CD14-positive monocyte (primary cell): ENCODE measurements at regions not wholly inside any gene's neighbourhood (a gene's known extent, or its start where the extent isn't known, plus 50 kb on each side); places are given as distances from the start of the nearest gene placed in this dataset.

Experiments used
- DNase-seq, 3 donors: peaks; one replicate each; pipeline ENCODE4 v3.0.0-alpha.2; 2011 to 2022
- H2AFZ ChIP-seq: 2 replicates; pipeline ENCODE4 v1.6.0; 2012; ENCODE audit warnings: mild to moderate bottlenecking, low read depth, low read length, inconsistent platforms; ENCODE audit not compliant: insufficient read depth, poor library complexity, severe bottlenecking
- H3K27ac ChIP-seq, 2 donors: 1 replicate in 1 of 2; 2 replicates in 1 of 2; pipeline ENCODE4 v1.5.1; 2012 to 2013; ENCODE audit warnings: low read length in 2 of 2, control low read depth in 1 of 2, inconsistent platforms in 1 of 2, low read depth in 1 of 2, mild to moderate bottlenecking in 1 of 2
- H3K27me3 ChIP-seq, 2 donors: one replicate each; pipeline versions ENCODE4 v1.6.0 to v1.6.1; 2011 to 2013; ENCODE audit warnings: low read length in 2 of 2; ENCODE audit not compliant: control insufficient read depth in 2 of 2, insufficient read depth in 2 of 2
- H3K36me3 ChIP-seq, 2 donors: replicated peaks in 1 of 2; 1 replicate in 1 of 2; 2 replicates in 1 of 2; pipeline versions ENCODE4 v1.5.1 to v1.6.1; 2012 to 2013; ENCODE audit warnings: low read length in 2 of 2, control low read depth in 1 of 2, inconsistent platforms in 1 of 2, mild to moderate bottlenecking in 1 of 2; ENCODE audit not compliant: insufficient read depth in 2 of 2, control insufficient read depth in 1 of 2
- H3K4me1 ChIP-seq, 2 donors: 1 replicate in 1 of 2; 2 replicates in 1 of 2; pipeline versions ENCODE4 v1.5.1 to v1.6.1; 2012 to 2013; ENCODE audit warnings: low read length in 2 of 2, control low read depth in 1 of 2, inconsistent platforms in 1 of 2, mild to moderate bottlenecking in 1 of 2, moderate library complexity in 1 of 2; ENCODE audit not compliant: insufficient read depth in 2 of 2, control insufficient read depth in 1 of 2
- H3K4me2 ChIP-seq: replicated peaks from 2 replicates; pipeline ENCODE3; 2012; ENCODE audit warnings: low read length, moderate library complexity, mild to moderate bottlenecking; ENCODE audit not compliant: poor library complexity, severe bottlenecking; ENCODE audit errors: extremely low read depth
- H3K4me3 ChIP-seq, 3 experiments: fragments of 200-600 bp in 1 of 3; sonication (generic) in 1 of 3; replicated peaks in 1 of 3; 1 replicate in 2 of 3; 2 replicates in 1 of 3; pipeline ENCODE4 v1.5.1; 2011 to 2013; ENCODE audit warnings: low read length in 3 of 3, mild to moderate bottlenecking in 3 of 3, control low read depth in 2 of 3, low read depth in 2 of 3, inconsistent platforms in 1 of 3, moderate library complexity in 1 of 3
- H3K79me2 ChIP-seq: 2 replicates; pipeline ENCODE4 v1.6.0; 2012; ENCODE audit warnings: mild to moderate bottlenecking, control low read depth, inconsistent platforms, low read length, moderate library complexity; ENCODE audit not compliant: insufficient read depth
- H3K9ac ChIP-seq: 2 replicates; pipeline ENCODE4 v1.6.0; 2017; ENCODE audit warnings: low read length, mild to moderate bottlenecking; ENCODE audit not compliant: insufficient read depth, poor library complexity, severe bottlenecking
- H3K9me3 ChIP-seq, 2 donors: replicated peaks in 1 of 2; 1 replicate in 1 of 2; 2 replicates in 1 of 2; pipeline versions ENCODE4 v1.5.1 to v1.6.1; 2012 to 2013; ENCODE audit warnings: low read length in 2 of 2, control low read depth in 1 of 2; ENCODE audit not compliant: control insufficient read depth in 1 of 2, insufficient read depth in 1 of 2
- H4K20me1 ChIP-seq: 2 replicates; pipeline ENCODE4 v1.6.0; 2012; ENCODE audit warnings: mild to moderate bottlenecking, low read length, control low read depth, moderate library complexity; ENCODE audit not compliant: insufficient read depth
- H3K27ac Mint-ChIP-seq, 7 donors: one replicate each; pipeline ENCODE4 v1.8.0; 2020; ENCODE audit warnings: mild to moderate bottlenecking in 7 of 7, mixed read lengths in 7 of 7, moderate library complexity in 6 of 7, inconsistent platforms in 2 of 7
- H3K27me3 Mint-ChIP-seq, 3 donors: one replicate each; pipeline ENCODE4 v1.8.0; 2021 to 2022; ENCODE audit warnings: low read depth in 3 of 3, mild to moderate bottlenecking in 3 of 3, mixed read lengths in 3 of 3, moderate library complexity in 3 of 3, inconsistent platforms in 1 of 3
- H3K36me3 Mint-ChIP-seq, 2 donors: one replicate each; pipeline ENCODE4 v1.8.0; 2020; ENCODE audit warnings: mixed read lengths in 2 of 2, inconsistent platforms in 1 of 2, mild to moderate bottlenecking in 1 of 2
- H3K4me1 Mint-ChIP-seq: one replicate; pipeline ENCODE4 v1.8.0; 2020; ENCODE audit warnings: mild to moderate bottlenecking, mixed read lengths
- H3K4me3 Mint-ChIP-seq, 2 donors: one replicate each; pipeline ENCODE4 v1.8.0; 2020; ENCODE audit warnings: mild to moderate bottlenecking in 2 of 2, mixed read lengths in 2 of 2, moderate library complexity in 1 of 2
- H3K9me3 Mint-ChIP-seq, 7 donors: one replicate each; pipeline ENCODE4 v1.8.0; 2020 to 2022; ENCODE audit warnings: mixed read lengths in 7 of 7, mild to moderate bottlenecking in 6 of 7, moderate library complexity in 6 of 7, inconsistent platforms in 2 of 7
- CTCF ChIP-seq: fragments of 200-600 bp; IDR thresholded peaks from one replicate; pipeline ENCODE4 v1.8.0; 2022; ENCODE audit warnings: antibody characterized with exemption, mild to moderate bottlenecking
- WGBS: methylation state at CpG from one replicate; pipeline ENCODE4 v1.1.5; 2013; ENCODE audit warnings: missing lambda C conversion rate; ENCODE audit not compliant: insufficient coverage; 5-methylcytosine and 5-hydroxymethylcytosine counted together
- intact Hi-C, 2 donors: fragments of 100-400 bp; cut with micrococcal nuclease; formaldehyde crosslinking; loops; one replicate each; pipeline versions ENCODE4 v1.15.0 to v1.15.1; 2023

GRCh38 chr1:61518670-61519400, 206.1 kb downstream of the TM2D1 start:
- Histone ChIP-seq H3K27ac (peak overlapping the region in 1 of 2 donors; percentile 69), H3K36me3 (no peaks in the 10 kb centered on the region), H3K4me3 (no peak overlapping the region), H3K9ac (no peak overlapping the region), H3K4me2 (no peak overlapping the region), H3K9me3 (no peaks in the 10 kb centered on the region), H3K4me1 (peaks cover 22 to 43% of the 10 kb centered on the region in 2 donors), H2AFZ (no peak overlapping the region), H4K20me1 (no peaks in the 10 kb centered on the region), H3K79me2 (no peaks in the 10 kb centered on the region), H3K27me3 (no peaks in the 10 kb centered on the region)
- Mint-ChIP-seq H3K9me3 (peaks cover 0 to 2% (median 0%) of the 10 kb centered on the region in 7 donors), H3K4me1 (peaks cover 42% of the 10 kb centered on the region), H3K36me3 (no peaks in the 10 kb centered on the region), H3K4me3 (no peak overlapping the region), H3K27me3 (peaks cover 0 to 4% (median 0%) of the 10 kb centered on the region in 3 donors), H3K27ac (peak overlapping the region in 4 of 7 donors; percentile 18 to 88 (median 78))
- peak; percentile 39 to 57 (median 44) for DNase-seq
- no peak for TF ChIP-seq CTCF
- intact Hi-C loops: no loop called here
- WGBS: no CpG with 5 or more reads among the region's 1 CpG

DNA sequence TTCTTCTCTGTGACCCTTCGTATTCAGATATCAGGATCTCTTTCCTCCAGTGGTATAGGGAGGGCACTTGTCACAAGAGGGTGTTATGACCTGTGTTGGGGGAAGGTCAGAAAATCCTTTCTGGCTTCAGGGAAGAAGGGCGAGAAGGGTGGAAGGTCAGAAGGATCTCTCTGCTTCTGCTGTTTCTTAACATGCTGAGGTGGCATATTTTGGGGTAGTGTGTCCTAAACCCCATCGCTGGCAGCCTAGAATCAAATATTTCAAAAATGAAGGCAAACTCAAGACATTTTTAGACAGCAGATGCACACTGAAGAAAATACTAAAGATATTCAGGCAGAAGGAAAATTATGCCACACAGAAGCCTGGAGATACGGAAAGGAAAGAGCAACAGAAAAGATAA, 207.6 kb downstream of the TM2D1 start:
- Mint-ChIP-seq H3K4me1 (peaks cover 43% of the 10 kb centered on the region), H3K4me3 (no peak overlapping the region), H3K9me3 (peaks cover 0 to 2% (median 0%) of the 10 kb centered on the region in 7 donors), H3K27me3 (peaks cover 0 to 4% (median 0%) of the 10 kb centered on the region in 3 donors), H3K27ac (peak overlapping the region in 2 of 7 donors; percentile 10 to 66), H3K36me3 (no peaks in the 10 kb centered on the region)
- no peak overlapping the region for H3K9ac ChIP-seq
- H3K36me3 ChIP-seq: no peaks in the 10 kb centered on the region
- no peaks in the 10 kb centered on the region for H3K79me2 ChIP-seq
- intact Hi-C loops: no loop called here
- H3K27ac ChIP-seq: no peak overlapping the region
- no peak for TF ChIP-seq CTCF
- no peak overlapping the region for H2AFZ ChIP-seq
- DNase-seq: no peak
- H3K27me3 ChIP-seq: no peaks in the 10 kb centered on the region
- H3K4me2 ChIP-seq: no peak overlapping the region
- 100% methylated on average over 1 of the region's 4 CpGs for WGBS
- H4K20me1 ChIP-seq: no peaks in the 10 kb centered on the region
- H3K9me3 ChIP-seq: no peaks in the 10 kb centered on the region
- peaks cover 18 to 41% of the 10 kb centered on the region in 2 donors for H3K4me1 ChIP-seq
- H3K4me3 ChIP-seq: no peak overlapping the region
